Liver (tissue), 3 donors: ENCODE measurements at regions not wholly inside any gene's neighbourhood (a gene's known extent, or its start where the extent isn't known, plus 50 kb on each side); places are given as distances from the start of the nearest gene placed in this dataset.

Experiments
- CTCF ChIP-seq: fragments of 150-350 bp; IDR thresholded peaks from 2 replicates; pipeline ENCODE4 v1.5.1; 2017; ENCODE audit warnings: improper control_type of control experiment, low read depth, low read length; ENCODE audit not compliant: missing input control
- EGR1 ChIP-seq, 2 donors: IDR thresholded peaks; 2 replicates each; pipeline ENCODE4 v1.6.1; 2016 to 2018; ENCODE audit warnings: antibody characterized with exemption in 2 of 2, low read depth in 2 of 2
- FOXA1 ChIP-seq: IDR thresholded peaks from 2 replicates; pipeline ENCODE4 v1.6.1; 2016; ENCODE audit warnings: antibody characterized with exemption
- FOXA2 ChIP-seq: IDR thresholded peaks from 2 replicates; pipeline ENCODE4 v1.6.1; 2016; ENCODE audit warnings: antibody characterized with exemption
- GABPA ChIP-seq, 2 donors: IDR thresholded peaks in 1 of 2; conservative IDR thresholded peaks in 1 of 2; 2 replicates each; pipeline ENCODE4 v1.6.1; 2016; ENCODE audit warnings: antibody characterized with exemption in 2 of 2, mild to moderate bottlenecking in 1 of 2, moderate library complexity in 1 of 2
- HNF4G ChIP-seq: IDR thresholded peaks from 2 replicates; pipeline ENCODE4 v1.6.1; 2016; ENCODE audit warnings: antibody characterized with exemption
- JUND ChIP-seq, 2 donors: IDR thresholded peaks; 2 replicates each; pipeline ENCODE4 v1.6.1; 2016; ENCODE audit warnings: antibody characterized with exemption in 2 of 2
- MAX ChIP-seq: IDR thresholded peaks from 2 replicates; pipeline ENCODE4 v1.6.1; 2016; ENCODE audit warnings: antibody characterized with exemption
- RAD21 ChIP-seq, 2 donors: IDR thresholded peaks; 2 replicates each; pipeline ENCODE4 v1.6.1; 2016; ENCODE audit warnings: antibody characterized with exemption in 2 of 2, mild to moderate bottlenecking in 2 of 2
- SP1 ChIP-seq: IDR thresholded peaks from 2 replicates; pipeline ENCODE4 v1.6.1; 2018; ENCODE audit warnings: antibody characterized with exemption, mild to moderate bottlenecking
- TAF1 ChIP-seq: conservative IDR thresholded peaks from 2 replicates; pipeline ENCODE4 v1.6.1; 2016; ENCODE audit warnings: antibody characterized with exemption, mild to moderate bottlenecking
- YY1 ChIP-seq: IDR thresholded peaks from 2 replicates; pipeline ENCODE4 v1.6.1; 2016; ENCODE audit warnings: antibody characterized with exemption, mild to moderate bottlenecking
- TF ChIP-seq, protein P1 (sequence below): IDR thresholded peaks from 2 replicates; pipeline ENCODE4 v1.6.1; 2016; ENCODE audit warnings: antibody characterized with exemption
- TF ChIP-seq, protein P2 (sequence below): IDR thresholded peaks from 2 replicates; pipeline ENCODE4 v1.6.1; 2016; ENCODE audit warnings: antibody characterized with exemption
- donor health status: healthy.
- donor health status: healthy.

DNA sequence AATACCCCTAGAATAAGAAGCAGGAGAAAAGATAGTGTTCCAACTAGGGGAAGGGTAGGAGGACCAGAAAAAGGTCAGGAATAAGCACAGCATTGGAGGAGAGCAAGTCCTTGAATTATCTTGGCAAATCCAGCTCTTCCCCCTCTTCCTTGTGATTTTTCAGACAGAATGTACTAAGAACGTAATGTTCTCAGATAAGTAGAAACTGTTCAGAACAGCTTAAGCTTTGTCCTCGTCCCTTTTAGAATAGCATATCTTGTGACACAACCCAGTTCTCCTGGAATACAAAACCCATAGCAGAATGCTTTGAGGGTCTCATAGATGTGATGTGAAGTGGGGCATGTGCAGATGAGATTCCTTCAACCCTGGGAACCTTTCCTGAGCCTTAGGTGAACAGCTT lies 97.4 kb downstream of the EMB start:
- TF ChIP-seq CTCF (no peak), TAF1 (no peak), MAX (no peak), GABPA (IDR thresholded peaks at IDR 0.05 in 1 of 2, conservative IDR thresholded peaks at IDR 0.05 in 1 of 2) (no peak), FOXA1 (no peak), EGR1 (IDR thresholded peaks at IDR 0.05; ENCODE audit: low read depth in 2 of 2) (no peak), HNF4G (no peak), RAD21 (IDR thresholded peaks at IDR 0.05) (no peak), JUND (IDR thresholded peaks at IDR 0.05) (no peak), SP1 (no peak), FOXA2 (no peak), YY1 (no peak)
- TF ChIP-seq, protein P1, sequence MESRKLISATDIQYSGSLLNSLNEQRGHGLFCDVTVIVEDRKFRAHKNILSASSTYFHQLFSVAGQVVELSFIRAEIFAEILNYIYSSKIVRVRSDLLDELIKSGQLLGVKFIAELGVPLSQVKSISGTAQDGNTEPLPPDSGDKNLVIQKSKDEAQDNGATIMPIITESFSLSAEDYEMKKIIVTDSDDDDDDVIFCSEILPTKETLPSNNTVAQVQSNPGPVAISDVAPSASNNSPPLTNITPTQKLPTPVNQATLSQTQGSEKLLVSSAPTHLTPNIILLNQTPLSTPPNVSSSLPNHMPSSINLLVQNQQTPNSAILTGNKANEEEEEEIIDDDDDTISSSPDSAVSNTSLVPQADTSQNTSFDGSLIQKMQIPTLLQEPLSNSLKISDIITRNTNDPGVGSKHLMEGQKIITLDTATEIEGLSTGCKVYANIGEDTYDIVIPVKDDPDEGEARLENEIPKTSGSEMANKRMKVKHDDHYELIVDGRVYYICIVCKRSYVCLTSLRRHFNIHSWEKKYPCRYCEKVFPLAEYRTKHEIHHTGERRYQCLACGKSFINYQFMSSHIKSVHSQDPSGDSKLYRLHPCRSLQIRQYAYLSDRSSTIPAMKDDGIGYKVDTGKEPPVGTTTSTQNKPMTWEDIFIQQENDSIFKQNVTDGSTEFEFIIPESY, result no peak
- TF ChIP-seq, protein P2, sequence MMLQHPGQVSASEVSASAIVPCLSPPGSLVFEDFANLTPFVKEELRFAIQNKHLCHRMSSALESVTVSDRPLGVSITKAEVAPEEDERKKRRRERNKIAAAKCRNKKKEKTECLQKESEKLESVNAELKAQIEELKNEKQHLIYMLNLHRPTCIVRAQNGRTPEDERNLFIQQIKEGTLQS, result no peak
